SK-N-SH (cell line): ENCODE measurements at regions not wholly inside any gene's neighbourhood (a gene's known extent, or its start where the extent isn't known, plus 50 kb on each side); places are given as distances from the start of the nearest gene placed in this dataset.

Source experiments
- CTCF ChIP-seq: fragments of 200-600 bp; sonication (generic); IDR thresholded peaks from 2 replicates; pipeline ENCODE4 v1.6.1; 2017; ENCODE audit warnings: antibody characterized with exemption, mild to moderate bottlenecking, moderate library complexity
- ELF1 ChIP-seq: IDR thresholded peaks from 2 replicates; pipeline ENCODE4 v1.4.0; 2012
- EZH2phosphoT487 ChIP-seq: fragments of 200-600 bp; sonication (generic); IDR thresholded peaks from 2 replicates; pipeline ENCODE4 v1.6.1; 2017; ENCODE audit warnings: low read depth, mixed run types, mild to moderate bottlenecking, antibody characterized with exemption, moderate library complexity, borderline replicate concordance
- IRF3 ChIP-seq: fragments of 150-350 bp; IDR thresholded peaks from 2 replicates; pipeline ENCODE4 v1.6.1; 2016; ENCODE audit warnings: mild to moderate bottlenecking, low read depth, low read length
- PBX3 ChIP-seq: IDR thresholded peaks from 2 replicates; pipeline ENCODE4; 2012
- POLR2AphosphoS5 ChIP-seq: IDR thresholded peaks from 2 replicates; pipeline ENCODE4 v1.6.1; 2012; ENCODE audit warnings: low read depth, low read length
- RAD21 ChIP-seq: IDR thresholded peaks from 2 replicates; pipeline ENCODE4 v1.6.1; 2012; ENCODE audit warnings: mild to moderate bottlenecking, low read length
- RXRA ChIP-seq: IDR thresholded peaks from 2 replicates; pipeline ENCODE4 v1.4.0; 2012; ENCODE audit warnings: low read depth, mild to moderate bottlenecking, borderline replicate concordance
- YY1 ChIP-seq: IDR thresholded peaks from 2 replicates; pipeline ENCODE4 v1.4.0; 2012; ENCODE audit warnings: low read depth, mild to moderate bottlenecking
- TF ChIP-seq, protein P1 (sequence below): IDR thresholded peaks from 2 replicates; pipeline ENCODE4 v1.4.0; 2012; ENCODE audit warnings: low read depth
- TF ChIP-seq, protein P2 (sequence below): IDR thresholded peaks from 2 replicates; pipeline ENCODE4 v1.4.0; 2012; ENCODE audit warnings: low read depth, borderline replicate concordance

GRCh38 chr6:12485226-12485764 is 195.1 kb downstream of the EDN1 start:
- TF ChIP-seq YY1 (no peak), CTCF (no peak), RXRA (no peak), POLR2AphosphoS5 (no peak), ELF1 (no peak), IRF3 (no peak), EZH2phosphoT487 (no peak), PBX3 (no peak), RAD21 (no peak)
- TF ChIP-seq, protein P1, sequence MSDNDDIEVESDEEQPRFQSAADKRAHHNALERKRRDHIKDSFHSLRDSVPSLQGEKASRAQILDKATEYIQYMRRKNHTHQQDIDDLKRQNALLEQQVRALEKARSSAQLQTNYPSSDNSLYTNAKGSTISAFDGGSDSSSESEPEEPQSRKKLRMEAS, result no peak
- TF ChIP-seq, protein P2, sequence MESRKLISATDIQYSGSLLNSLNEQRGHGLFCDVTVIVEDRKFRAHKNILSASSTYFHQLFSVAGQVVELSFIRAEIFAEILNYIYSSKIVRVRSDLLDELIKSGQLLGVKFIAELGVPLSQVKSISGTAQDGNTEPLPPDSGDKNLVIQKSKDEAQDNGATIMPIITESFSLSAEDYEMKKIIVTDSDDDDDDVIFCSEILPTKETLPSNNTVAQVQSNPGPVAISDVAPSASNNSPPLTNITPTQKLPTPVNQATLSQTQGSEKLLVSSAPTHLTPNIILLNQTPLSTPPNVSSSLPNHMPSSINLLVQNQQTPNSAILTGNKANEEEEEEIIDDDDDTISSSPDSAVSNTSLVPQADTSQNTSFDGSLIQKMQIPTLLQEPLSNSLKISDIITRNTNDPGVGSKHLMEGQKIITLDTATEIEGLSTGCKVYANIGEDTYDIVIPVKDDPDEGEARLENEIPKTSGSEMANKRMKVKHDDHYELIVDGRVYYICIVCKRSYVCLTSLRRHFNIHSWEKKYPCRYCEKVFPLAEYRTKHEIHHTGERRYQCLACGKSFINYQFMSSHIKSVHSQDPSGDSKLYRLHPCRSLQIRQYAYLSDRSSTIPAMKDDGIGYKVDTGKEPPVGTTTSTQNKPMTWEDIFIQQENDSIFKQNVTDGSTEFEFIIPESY, result no peak
